ENCODE measurements at regions not wholly inside any gene's neighbourhood (a gene's known extent, or its start where the extent isn't known, plus 50 kb on each side); places are given as distances from the start of the nearest gene placed in this dataset.

GRCh38 chr2:71849607-71850305 lies 297.9 kb downstream of the CYP26B1 start:
- Histone ChIP-seq H3K4ac (ENCODE audit: low read depth in 1 of 2, low read length in 2 of 2) (no peak overlapping the region), H4K8ac (ENCODE audit: low read length) (no peak overlapping the region), H2AFZ (ENCODE audit: low read depth, low read length) (no peak overlapping the region), H2AK5ac (ENCODE audit: low read length, severe bottlenecking) (no peak overlapping the region), H3K23ac (ENCODE audit: low read length in 2 of 2) (no peak overlapping the region), H2BK12ac (ENCODE audit: low read length in 2 of 2) (no peak overlapping the region), H2BK120ac (ENCODE audit: low read depth, low read length) (no peak overlapping the region), H3K79me1 (replicated peaks; ENCODE audit: low read length, poor library complexity, severe bottlenecking) (no peaks in the 10 kb centered on the region), H3K9me3 (ENCODE audit: control insufficient read depth, low read length) (peaks cover under 1% of the 10 kb centered on the region), H4K91ac (ENCODE audit: low read length) (no peak overlapping the region), H3K18ac (ENCODE audit: low read depth in 1 of 2, low read length in 2 of 2) (no peak overlapping the region), H3K9ac (ENCODE audit: low read length) (no peak overlapping the region), H3K4me2 (ENCODE audit: low read length, poor library complexity, severe bottlenecking) (no peak overlapping the region), H3K36me3 (ENCODE audit: control insufficient read depth in 1 of 2, insufficient read depth in 2 of 2, low read depth in 1 of 2, low read length in 2 of 2) (no peaks in the 10 kb centered on the region), H2BK5ac (ENCODE audit: low read depth, low read length, poor library complexity, severe bottlenecking) (no peak overlapping the region), H3K4me1 (ENCODE audit: control insufficient read depth, insufficient read depth, low read depth, low read length) (peaks cover 3% of the 10 kb centered on the region), H3K27ac (ENCODE audit: low read length, poor library complexity, severe bottlenecking) (no peak overlapping the region), H2BK15ac (ENCODE audit: low read depth, poor library complexity, severe bottlenecking) (no peak overlapping the region), H3K14ac (ENCODE audit: low read length in 2 of 2) (no peak overlapping the region), H3K27me3 (ENCODE audit: control insufficient read depth in 1 of 2, insufficient read depth in 1 of 2, low read length in 2 of 2) (peaks cover 7 to 12% of the 10 kb centered on the region in 2 experiments), H3K4me3 (ENCODE audit: insufficient read depth in 1 of 2, low read depth in 1 of 2, low read length in 2 of 2) (no peak overlapping the region)
- 73% methylated on average over 9 of the region's 10 CpGs for WGBS
- DNase-seq: no peak

- Histone ChIP-seq H2BK5ac (ENCODE audit: low read depth, low read length, poor library complexity, severe bottlenecking) (no peak overlapping the region), H3K4me1 (ENCODE audit: control insufficient read depth, insufficient read depth, low read depth, low read length) (peaks cover 3% of the 10 kb centered on the region), H2AK5ac (ENCODE audit: low read length, severe bottlenecking) (no peak overlapping the region), H3K9me3 (ENCODE audit: control insufficient read depth, low read length) (no peaks in the 10 kb centered on the region), H3K23ac (ENCODE audit: low read length in 2 of 2) (no peak overlapping the region), H2AFZ (ENCODE audit: low read depth, low read length) (no peak overlapping the region), H3K4me2 (ENCODE audit: low read length, poor library complexity, severe bottlenecking) (no peak overlapping the region), H3K36me3 (ENCODE audit: control insufficient read depth in 1 of 2, insufficient read depth in 2 of 2, low read depth in 1 of 2, low read length in 2 of 2) (no peaks in the 10 kb centered on the region), H2BK12ac (ENCODE audit: low read length in 2 of 2) (no peak overlapping the region), H3K27ac (ENCODE audit: low read length, poor library complexity, severe bottlenecking) (no peak overlapping the region), H3K9ac (ENCODE audit: low read length) (no peak overlapping the region), H3K4me3 (ENCODE audit: insufficient read depth in 1 of 2, low read depth in 1 of 2, low read length in 2 of 2) (no peak overlapping the region), H3K27me3 (ENCODE audit: control insufficient read depth in 1 of 2, insufficient read depth in 1 of 2, low read length in 2 of 2) (peaks cover 5 to 8% of the 10 kb centered on the region in 2 experiments), H3K14ac (ENCODE audit: low read length in 2 of 2) (no peak overlapping the region), H4K8ac (ENCODE audit: low read length) (no peak overlapping the region), H2BK120ac (ENCODE audit: low read depth, low read length) (no peak overlapping the region), H3K18ac (ENCODE audit: low read depth in 1 of 2, low read length in 2 of 2) (no peak overlapping the region), H3K79me1 (replicated peaks; ENCODE audit: low read length, poor library complexity, severe bottlenecking) (no peaks in the 10 kb centered on the region), H2BK15ac (ENCODE audit: low read depth, poor library complexity, severe bottlenecking) (peak overlapping the region; percentile 39), H3K4ac (ENCODE audit: low read depth in 1 of 2, low read length in 2 of 2) (no peak overlapping the region), H4K91ac (ENCODE audit: low read length) (no peak overlapping the region)
- 66% methylated on average over 4 of the region's 6 CpGs for WGBS
- no peak for DNase-seq
Observed at GRCh38 chr2:71849111-71849510, 298.6 kb downstream of the CYP26B1 start.

- peaks cover 9% of the 10 kb centered on the region for H3K4me1 ChIP-seq (ENCODE audit: control insufficient read depth, insufficient read depth, low read depth, low read length)
- H3K36me3 ChIP-seq (ENCODE audit: control insufficient read depth in 1 of 2, insufficient read depth in 2 of 2, low read depth in 1 of 2, low read length in 2 of 2): no peaks in the 10 kb centered on the region
- H3K27ac ChIP-seq (ENCODE audit: low read length, poor library complexity, severe bottlenecking): no peak overlapping the region
- WGBS: 72% methylated on average over 3 of the region's 3 CpGs
- no peak overlapping the region for H4K91ac ChIP-seq (ENCODE audit: low read length)
- H2BK120ac ChIP-seq (ENCODE audit: low read depth, low read length): no peak overlapping the region
- H3K14ac ChIP-seq (ENCODE audit: low read length in 2 of 2): no peak overlapping the region
- H3K23ac ChIP-seq (ENCODE audit: low read length in 2 of 2): no peak overlapping the region
- H3K27me3 ChIP-seq (ENCODE audit: control insufficient read depth in 1 of 2, insufficient read depth in 1 of 2, low read length in 2 of 2): no peaks in the 10 kb centered on the region
- H2BK12ac ChIP-seq (ENCODE audit: low read length in 2 of 2): no peak overlapping the region
- H3K9ac ChIP-seq (ENCODE audit: low read length): peak overlapping the region; percentile 60
- no peak overlapping the region for H3K18ac ChIP-seq (ENCODE audit: low read depth in 1 of 2, low read length in 2 of 2)
- no peaks in the 10 kb centered on the region for H3K79me1 ChIP-seq (replicated peaks; ENCODE audit: low read length, poor library complexity, severe bottlenecking)
- no peak overlapping the region for H2AFZ ChIP-seq (ENCODE audit: low read depth, low read length)
- H2AK5ac ChIP-seq (ENCODE audit: low read length, severe bottlenecking): no peak overlapping the region
- H3K9me3 ChIP-seq (ENCODE audit: control insufficient read depth, low read length): no peaks in the 10 kb centered on the region
- H3K4me3 ChIP-seq (ENCODE audit: insufficient read depth in 1 of 2, low read depth in 1 of 2, low read length in 2 of 2): no peak overlapping the region
- no peak overlapping the region for H3K4ac ChIP-seq (ENCODE audit: low read depth in 1 of 2, low read length in 2 of 2)
- no peak overlapping the region for H2BK5ac ChIP-seq (ENCODE audit: low read depth, low read length, poor library complexity, severe bottlenecking)
- no peak for DNase-seq
- H2BK15ac ChIP-seq (ENCODE audit: low read depth, poor library complexity, severe bottlenecking): no peak overlapping the region
- no peak overlapping the region for H4K8ac ChIP-seq (ENCODE audit: low read length)
- no peak overlapping the region for H3K4me2 ChIP-seq (ENCODE audit: low read length, poor library complexity, severe bottlenecking)
Observed at GRCh38 chr2:71846669-71847291, 300.9 kb downstream of the CYP26B1 start.

GRCh38 chr2:71846072-71846471 lies 301.6 kb downstream of the CYP26B1 start:
- 69% methylated on average over 2 of the region's 2 CpGs for WGBS

More at GRCh38 chr2:71846072-71846471, 301.6 kb downstream of the CYP26B1 start:
- no peak overlapping the region for H3K18ac ChIP-seq (ENCODE audit: low read depth in 1 of 2, low read length in 2 of 2)
- no peak overlapping the region for H4K91ac ChIP-seq (ENCODE audit: low read length)
- no peak for DNase-seq
- no peak overlapping the region for H3K14ac ChIP-seq (ENCODE audit: low read length in 2 of 2)
- H3K4ac ChIP-seq (ENCODE audit: low read depth in 1 of 2, low read length in 2 of 2): no peak overlapping the region
- no peak overlapping the region for H2AFZ ChIP-seq (ENCODE audit: low read depth, low read length)
- no peak overlapping the region for H4K8ac ChIP-seq (ENCODE audit: low read length)
- H2AK5ac ChIP-seq (ENCODE audit: low read length, severe bottlenecking): no peak overlapping the region
- H2BK15ac ChIP-seq (ENCODE audit: low read depth, poor library complexity, severe bottlenecking): no peak overlapping the region
- H3K4me2 ChIP-seq (ENCODE audit: low read length, poor library complexity, severe bottlenecking): no peak overlapping the region
- H3K9me3 ChIP-seq (ENCODE audit: control insufficient read depth, low read length): no peaks in the 10 kb centered on the region
- no peak overlapping the region for H3K27ac ChIP-seq (ENCODE audit: low read length, poor library complexity, severe bottlenecking)
- H3K79me1 ChIP-seq (replicated peaks; ENCODE audit: low read length, poor library complexity, severe bottlenecking): no peaks in the 10 kb centered on the region
- H2BK120ac ChIP-seq (ENCODE audit: low read depth, low read length): no peak overlapping the region
- no peaks in the 10 kb centered on the region for H3K27me3 ChIP-seq (ENCODE audit: control insufficient read depth in 1 of 2, insufficient read depth in 1 of 2, low read length in 2 of 2)
- no peak overlapping the region for H3K4me3 ChIP-seq (ENCODE audit: insufficient read depth in 1 of 2, low read depth in 1 of 2, low read length in 2 of 2)
- no peak overlapping the region for H2BK5ac ChIP-seq (ENCODE audit: low read depth, low read length, poor library complexity, severe bottlenecking)
- no peak overlapping the region for H3K23ac ChIP-seq (ENCODE audit: low read length in 2 of 2)
- no peak overlapping the region for H2BK12ac ChIP-seq (ENCODE audit: low read length in 2 of 2)
- H3K9ac ChIP-seq (ENCODE audit: low read length): no peak overlapping the region
- H3K36me3 ChIP-seq (ENCODE audit: control insufficient read depth in 1 of 2, insufficient read depth in 2 of 2, low read depth in 1 of 2, low read length in 2 of 2): no peaks in the 10 kb centered on the region
- peaks cover 6% of the 10 kb centered on the region for H3K4me1 ChIP-seq (ENCODE audit: control insufficient read depth, insufficient read depth, low read depth, low read length)

Data from mesenchymal stem cell (in vitro differentiated cells and primary cell).